Activated CD4-positive, alpha-beta T cell treated with anti-CD3 and anti-CD28 coated beads for 4 hours (primary cell): ENCODE measurements at regions not wholly inside any gene's neighbourhood (a gene's known extent, or its start where the extent isn't known, plus 50 kb on each side); places are given as distances from the start of the nearest gene placed in this dataset.
"Not testable (repeated sequence)": the region's sequence is repeated elsewhere in the genome, so short reads cannot be mapped to it uniquely, and the experiment has no call there.

Experiments used
- DNase-seq, 2 donors: peaks; one replicate each; pipeline ENCODE4 v3.0.0-alpha.2; 2020

DNA sequence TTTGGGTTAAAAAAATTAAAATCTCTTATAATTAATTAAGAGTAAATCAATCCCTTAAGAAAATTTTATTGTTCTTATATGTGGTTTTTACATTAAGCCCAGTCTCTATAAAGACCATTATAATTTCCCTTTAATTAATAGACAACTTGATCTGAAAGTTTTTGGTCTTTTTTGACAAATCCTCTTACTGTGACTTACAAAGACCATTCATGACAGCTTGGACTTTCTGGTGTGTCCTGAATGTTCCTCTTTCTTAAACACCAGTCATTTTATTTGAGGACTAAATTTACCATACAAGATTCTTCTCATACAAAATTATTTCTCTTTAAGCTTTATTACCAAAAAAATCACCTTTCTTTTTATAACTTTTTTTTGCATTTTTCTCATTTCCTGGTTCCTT is 368.3 kb downstream of the ADGRD1 start:
- no peak for DNase-seq

DNA sequence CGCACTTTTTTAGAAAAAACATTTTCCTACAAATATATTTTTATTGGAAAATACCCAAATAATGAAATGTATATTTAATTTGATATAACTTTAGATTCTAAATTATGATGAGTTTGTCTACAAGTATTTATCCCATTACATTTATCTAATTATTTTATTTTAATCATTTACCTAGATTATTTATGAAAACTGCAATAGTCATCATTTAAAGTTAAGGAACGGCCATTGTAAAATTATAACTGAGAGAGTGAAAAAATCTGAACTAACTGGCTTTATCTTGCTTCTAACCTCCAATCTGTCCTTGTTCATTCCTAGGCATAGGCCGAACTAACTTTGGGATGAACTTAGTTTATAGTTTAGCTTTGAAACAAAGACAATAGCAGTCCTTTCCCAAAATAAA is 368.8 kb downstream of the ADGRD1 start:
- not testable (repeated sequence) for DNase-seq

DNA sequence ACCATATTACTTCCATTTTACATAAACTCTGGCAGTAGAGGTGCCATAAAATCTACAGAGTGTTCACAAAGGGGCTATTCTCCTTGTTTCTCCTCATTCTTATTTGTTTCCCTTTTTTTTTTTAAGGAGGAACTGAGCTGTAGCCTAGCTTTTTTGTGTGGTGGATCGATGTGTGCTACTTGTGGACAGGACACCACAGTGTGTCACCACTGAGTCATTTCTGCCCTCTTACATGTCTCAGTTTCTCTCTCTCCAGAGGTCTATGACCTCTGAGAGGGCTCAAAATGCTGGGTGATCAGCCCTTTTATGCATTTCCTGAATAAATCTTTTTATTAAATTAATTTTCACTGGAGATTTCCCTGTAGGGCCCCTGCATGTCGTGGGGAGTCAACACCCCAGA is 370.2 kb downstream of the ADGRD1 start:
- DNase-seq = no peak

DNA sequence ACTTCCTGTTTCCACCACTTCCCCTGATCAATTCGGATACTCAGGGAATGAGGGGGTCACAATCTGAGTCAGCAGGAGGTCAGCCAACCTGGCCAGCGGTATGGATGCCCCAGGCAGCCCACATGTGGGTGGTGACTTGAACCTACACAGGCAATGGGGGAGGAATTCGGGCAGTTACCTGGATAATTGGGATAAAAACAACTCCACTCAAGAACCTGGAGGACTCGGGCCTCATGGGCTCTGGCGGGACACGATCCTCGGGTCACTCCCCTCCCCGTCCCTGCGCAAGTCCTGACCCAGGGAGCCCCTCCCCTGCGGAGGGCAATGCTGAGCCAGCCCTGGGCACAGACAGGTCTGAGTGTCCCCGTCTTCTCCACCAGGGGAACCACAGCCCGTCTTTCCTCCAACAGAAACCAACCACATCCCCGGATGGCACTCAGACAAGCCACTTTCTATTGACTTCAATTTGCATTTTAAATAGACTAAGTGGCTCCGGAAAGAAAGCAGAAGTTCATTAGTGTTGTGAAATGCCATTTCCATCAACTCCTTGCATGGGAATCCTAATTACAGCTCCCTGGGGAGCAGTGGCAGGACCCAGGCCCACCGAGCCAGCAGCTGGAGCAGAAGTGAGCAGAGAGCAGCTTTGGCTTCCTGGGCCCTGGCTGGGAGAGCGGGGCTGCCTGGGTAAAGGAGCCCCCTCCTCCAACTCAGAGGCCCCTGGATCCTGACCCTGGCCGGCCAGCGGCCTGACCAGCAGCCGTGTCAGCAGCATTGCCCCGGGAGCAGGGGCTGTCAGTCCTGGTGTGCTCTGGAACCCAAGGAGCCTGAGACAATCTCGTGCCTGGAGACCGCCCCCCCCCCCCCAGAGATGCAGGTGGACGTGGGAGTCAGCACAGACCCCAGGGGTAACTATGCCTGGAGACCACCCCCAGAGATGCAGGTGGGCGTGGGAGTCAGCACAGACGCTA is 374.1 kb downstream of the ADGRD1 start:
- no peak for DNase-seq

DNA sequence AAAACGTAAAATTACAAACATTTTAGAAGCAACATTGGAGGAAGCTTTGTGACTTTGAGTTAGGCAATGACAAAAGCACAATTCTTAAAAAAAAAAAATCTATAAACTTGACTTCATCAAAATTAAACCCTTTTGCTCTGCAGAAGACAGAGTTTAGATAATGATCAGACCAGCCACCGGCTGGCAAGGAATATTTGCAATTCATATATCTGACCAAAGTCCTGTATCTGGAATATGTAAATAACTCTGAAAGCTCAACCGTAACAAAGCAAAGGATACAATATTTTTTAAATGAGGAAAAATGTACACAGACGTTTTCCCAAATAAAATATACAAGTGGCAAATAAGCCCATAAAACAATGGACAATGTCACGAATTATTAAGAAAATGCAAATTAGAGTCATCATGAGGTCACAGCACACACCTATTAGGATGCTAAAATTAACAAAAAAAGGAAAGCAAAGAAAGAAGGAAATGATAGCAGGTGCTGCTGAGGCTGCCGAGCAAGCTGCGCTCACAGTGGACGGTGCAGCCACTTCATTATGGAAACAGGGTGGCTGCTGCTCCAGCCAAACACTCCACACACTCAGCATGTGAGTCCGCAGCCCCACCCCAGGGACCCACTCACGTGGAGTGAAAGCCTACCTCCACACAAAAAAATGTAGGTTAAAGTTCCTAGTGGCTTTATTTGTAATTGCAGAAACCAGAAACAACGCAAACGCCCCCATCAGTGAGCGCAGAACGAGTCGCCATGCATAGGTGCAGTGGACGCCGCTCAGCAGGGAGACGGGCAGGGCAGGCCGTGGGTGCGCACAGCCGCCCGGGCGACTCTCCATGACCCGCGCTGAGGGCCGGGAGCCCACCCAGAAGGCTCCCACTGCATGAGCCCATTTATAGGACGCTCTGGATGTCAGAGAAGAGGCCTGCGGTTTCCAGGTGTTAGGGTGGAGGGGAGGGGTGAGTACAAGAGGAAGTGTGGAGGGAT is 375.4 kb downstream of the ADGRD1 start:
- not testable (repeated sequence) for DNase-seq

DNA sequence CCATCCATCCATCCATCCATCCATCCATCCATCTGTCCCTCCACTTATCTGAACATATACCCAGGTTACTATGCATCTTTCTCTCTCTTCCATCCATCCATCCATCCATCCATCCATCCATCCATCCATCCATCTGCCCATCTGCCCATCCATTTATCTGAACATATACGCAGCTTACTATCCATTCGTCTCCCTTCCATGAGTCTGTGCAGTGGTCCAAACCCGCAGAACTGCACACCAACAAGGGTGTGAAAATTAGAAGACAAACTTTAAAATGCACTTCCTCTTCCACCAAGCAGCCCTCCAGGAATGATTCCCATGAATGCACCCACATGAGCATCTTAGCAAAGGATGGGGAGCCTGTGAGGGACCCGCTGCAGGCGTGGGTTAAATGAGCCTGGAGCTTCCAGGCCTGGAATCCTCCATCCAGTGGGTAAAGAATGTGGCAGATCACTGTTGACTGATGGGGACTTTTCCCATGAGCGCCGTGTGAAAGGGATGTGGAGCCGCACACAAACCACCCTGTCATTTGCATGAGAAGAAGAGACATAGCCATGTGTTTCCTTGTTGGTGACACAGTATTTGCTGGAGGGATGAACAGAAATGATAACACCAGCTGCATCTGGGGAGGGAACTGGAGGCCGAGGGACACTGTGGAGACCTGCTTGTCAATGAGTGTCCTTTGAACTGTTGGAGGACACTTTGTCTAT is 376.6 kb downstream of the ADGRD1 start:
- no peak for DNase-seq

DNA sequence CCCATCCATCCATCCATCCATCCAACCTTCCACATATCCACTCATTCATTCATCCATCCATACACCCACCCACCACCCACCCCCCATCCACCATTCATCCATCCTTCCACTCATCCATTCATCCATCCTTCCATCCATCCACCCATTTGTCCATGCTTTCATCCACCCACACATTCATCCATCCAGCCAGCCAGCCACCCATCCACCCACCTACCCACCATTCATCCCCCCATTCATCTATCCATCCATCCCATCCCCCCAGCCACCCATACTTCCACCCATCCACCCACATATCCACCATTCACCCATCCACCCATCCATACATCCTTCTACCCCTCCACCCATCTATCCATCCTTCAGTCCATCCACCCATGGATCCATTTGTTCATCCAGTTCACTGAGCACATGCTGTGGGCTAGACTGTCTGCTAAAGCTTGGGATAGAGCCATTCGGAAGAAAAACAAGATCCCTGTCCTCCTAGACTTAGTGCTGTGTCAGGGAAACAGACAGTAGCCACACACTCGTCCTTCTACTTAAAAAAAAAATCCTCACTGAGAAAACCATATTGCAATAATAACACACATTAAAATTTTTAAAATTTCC is 377.5 kb downstream of the ADGRD1 start:
- DNase-seq = no peak

DNA sequence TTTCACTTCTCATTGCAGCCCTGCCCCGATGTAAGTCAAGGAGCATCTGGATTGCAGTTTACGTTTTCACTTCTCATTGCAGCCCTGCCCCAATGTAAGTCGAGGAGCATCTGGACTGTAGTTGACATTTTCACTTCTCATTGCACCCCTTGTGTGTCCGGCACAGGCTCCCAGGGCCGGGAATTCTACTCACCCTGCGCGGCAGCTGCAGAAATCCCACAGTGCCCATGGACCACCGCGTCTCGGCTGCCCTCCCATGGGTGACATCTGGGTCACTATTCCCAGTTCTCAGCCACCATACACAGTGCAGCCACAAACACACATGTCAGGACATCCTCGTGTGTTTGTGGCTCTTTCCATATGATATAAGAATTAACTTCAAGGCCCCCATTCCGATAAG is 378.5 kb downstream of the ADGRD1 start:
- no peak for DNase-seq

DNA sequence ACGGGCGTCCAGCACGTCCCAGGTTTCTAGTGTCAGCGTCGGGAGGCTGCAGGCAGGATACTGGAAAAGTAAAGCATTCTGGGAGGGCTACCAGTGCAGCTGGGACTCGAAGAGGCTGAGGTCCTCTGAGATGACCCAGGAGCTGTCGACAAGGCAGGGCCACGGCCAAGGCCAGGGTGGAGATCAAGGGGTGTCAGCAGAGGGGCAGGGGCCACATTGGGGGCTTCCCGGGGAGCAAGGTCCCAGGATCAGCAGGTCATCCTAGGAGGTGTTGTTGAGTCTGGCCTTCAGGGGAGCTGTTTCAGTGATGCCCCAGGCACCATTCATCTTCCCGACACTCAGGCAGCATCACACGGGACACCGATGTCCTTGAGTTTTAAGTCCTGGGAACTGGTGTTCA is 377.8 kb upstream of the SFSWAP start:
- no peak for DNase-seq

DNA sequence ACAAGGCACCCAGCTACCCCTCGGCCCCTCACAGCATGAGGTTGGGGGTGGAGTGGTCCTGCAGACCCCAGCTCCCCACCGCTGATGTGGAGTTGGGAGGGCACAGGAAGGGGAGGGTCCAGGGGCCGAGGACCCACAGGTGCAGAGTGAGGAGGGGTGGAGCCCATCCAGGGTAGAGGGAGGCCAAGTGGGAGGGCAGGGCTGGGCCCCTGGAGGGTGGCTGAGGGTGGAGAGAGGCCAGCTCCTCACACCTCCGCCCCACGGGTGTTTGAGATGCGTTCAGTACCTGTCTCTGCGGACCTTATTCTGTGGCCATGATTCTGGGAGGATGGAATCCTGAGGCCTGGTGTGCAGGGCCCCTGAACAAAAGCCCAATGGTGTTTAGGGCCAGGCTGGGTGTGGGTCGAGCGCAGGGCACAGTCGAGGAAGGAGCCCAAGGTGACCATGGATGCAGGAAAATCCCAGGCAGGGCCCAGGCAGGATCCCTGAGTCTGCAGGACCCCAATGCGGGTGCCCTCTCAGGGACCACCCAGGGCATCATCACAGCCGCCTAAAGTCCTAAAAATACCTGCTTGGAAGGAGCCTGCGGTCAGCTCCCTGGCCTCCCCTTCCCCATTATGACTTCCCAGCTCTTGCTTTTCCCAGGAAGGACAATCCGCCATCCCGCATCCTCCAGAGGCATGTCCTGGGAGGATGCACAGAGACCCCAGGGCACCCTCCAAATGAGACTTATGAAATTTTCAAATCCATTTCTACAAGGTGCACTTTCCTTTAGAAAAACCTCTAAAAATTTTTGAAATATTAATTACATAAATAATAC is 377.1 kb upstream of the SFSWAP start:
- DNase-seq = no peak

DNA sequence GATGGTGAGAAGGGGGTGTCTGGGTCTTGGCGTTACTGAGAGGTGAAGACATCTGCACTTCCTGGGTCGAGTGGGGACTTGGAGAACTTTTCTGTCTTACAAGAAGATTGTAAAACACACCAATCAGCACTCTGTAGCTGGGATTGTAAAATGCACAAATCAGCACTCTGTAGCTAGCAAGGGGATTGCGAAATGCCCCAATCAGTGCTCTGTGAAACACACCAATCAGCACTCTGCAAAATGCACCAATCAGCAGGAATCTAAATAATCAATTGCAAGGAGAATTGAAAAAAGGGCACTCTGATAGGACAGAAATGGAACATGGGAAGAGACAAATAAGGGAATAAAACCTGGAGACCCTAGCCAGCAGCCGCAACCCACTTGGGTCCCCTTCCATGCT is 376.1 kb upstream of the SFSWAP start:
- no peak for DNase-seq

DNA sequence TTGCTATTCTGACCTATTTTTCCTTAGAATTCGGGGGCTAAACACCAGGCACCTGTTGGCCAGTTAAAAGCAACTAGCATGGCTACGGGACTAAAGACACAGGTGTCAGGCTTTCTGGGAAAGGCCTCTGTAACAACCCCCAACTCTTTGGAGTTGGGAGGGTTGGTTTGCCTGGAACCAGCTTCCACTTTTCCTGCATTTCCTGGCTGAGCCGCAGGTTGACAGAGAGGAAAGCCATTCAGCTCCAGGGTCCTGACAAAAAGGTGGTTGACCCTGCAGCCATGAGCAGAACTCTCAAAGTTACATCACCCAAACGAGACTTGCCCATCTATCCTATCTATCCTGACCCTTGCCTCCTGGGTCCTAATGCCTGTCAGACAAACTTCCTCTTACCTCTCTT is 375.4 kb upstream of the SFSWAP start:
- no peak for DNase-seq

DNA sequence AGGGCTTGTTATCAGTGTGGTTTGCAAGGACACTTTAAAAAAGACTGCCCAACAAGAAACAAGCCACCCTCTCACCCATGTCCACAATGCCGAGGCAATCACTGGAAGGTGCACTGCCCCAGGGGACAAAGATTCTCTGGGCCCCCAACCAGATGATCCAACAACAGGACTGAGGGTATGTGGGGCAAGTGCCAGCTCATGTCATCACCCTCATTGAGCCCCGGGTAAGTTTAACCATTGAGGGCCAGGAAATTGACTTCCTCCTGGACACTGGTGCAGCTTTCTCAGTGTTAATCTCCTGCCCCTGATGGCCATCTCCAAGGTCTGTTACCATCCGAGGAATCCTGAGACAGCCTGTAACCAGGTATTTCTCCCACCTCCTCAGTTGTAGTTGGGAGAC is 373.0 kb upstream of the SFSWAP start:
- not testable (repeated sequence) for DNase-seq

DNA sequence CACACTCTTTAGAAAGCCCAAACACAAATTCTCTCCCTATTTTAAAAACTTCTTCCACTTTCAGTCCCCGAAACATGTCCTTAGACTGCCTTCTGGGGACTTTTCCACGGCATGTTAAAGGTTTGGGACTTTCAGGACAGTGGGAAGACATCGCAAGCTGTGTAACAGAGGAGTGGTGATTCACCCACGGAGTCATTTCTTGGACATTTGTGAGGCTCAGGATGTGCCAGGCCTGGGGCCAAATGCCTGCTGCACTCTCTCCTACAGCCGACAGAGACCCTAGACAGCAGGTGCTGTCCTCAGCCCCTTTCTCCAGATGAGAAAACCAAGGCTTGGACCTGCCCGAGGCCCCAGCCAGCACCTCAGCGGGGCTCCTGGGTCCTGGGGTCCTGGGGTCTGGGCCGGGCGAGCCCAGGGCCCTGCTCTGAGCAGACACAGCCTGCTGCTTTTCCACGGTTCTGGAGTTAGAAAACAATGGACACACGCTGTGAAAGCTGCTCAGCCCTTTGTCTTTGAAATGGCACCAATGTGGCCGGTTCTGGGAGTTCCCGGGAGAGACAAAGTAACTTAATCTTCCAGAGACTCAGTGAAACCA is 370.2 kb upstream of the SFSWAP start:
- DNase-seq = no peak

DNA sequence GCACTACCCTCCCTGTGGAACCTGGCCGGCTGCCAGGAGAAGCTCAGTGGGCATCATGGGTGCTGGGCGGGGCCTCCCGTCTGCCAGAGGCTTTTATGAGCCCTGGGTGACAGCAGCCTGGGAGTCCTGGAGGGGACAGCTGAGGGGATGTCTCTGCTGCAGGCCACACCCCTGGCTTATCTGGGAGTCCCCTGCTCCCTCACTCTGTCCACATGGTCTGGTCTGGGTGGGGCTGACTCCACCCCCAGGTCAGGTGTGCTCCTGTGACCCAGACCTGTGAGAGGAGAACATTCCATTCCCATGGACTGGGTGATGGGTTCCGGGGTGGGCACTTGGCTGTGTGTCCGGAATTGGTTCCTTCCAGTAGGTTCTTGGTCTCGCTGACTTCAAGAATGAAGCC is 369.3 kb upstream of the SFSWAP start:
- not testable (repeated sequence) for DNase-seq

DNA sequence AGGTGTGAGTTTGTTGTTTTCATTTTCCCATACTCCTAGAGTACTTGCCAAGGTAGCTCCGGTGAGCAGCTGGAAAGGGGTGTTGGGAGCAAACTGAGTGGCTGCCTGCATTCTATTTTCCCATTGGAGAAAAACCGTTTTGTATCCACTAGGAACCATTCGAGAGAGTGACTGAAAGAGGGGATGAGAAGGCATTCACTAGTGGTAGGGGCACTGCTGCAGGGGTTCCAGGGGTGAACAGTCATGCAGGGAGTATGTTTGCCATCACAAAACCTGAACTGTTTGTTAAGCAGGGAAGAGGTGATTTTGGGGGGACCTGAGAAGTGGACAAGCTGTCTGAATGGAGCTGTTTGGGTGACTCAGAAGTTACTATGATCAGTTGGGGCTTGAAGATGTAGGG is 367.5 kb upstream of the SFSWAP start:
- DNase-seq = not testable (repeated sequence)

DNA sequence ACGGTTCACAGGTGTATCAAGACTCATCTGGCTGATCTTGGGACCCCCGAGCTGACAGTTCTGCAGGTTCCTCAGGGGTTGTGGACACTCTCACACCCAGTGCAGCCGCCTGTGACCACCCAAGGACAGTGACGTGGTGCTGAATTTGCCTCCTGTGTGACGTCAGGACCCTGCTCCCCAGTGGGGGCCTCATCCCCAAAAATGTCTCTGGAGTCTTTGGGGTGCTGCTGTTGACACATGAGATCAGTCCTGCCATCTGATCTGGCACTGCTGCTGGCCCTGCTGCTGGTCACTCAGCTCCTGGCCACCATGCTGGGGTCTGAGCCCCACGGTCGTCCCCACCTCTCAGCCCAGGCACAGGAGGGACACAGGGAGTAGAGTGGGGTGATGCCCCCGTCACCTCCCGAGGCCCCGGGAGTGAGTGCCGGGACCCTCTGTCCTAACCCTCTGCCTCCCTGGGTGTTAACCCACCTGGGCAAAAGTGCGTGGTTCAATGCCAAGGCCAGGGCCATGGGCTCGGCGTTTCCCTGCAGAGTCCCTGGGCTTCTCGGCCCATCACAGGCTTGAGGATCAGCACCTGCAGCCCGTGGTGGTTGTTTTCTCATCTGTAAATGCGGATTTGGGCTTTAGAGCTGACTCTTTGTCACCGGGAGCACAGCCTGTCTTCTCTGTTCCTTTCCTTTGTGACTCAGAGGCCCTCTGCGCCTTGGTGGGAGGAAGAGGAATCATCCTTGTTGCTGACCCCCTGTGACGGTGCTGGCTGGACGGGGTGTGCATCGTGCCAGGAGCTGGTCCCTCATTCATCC is 366.0 kb upstream of the SFSWAP start:
- DNase-seq = not testable (repeated sequence)

DNA sequence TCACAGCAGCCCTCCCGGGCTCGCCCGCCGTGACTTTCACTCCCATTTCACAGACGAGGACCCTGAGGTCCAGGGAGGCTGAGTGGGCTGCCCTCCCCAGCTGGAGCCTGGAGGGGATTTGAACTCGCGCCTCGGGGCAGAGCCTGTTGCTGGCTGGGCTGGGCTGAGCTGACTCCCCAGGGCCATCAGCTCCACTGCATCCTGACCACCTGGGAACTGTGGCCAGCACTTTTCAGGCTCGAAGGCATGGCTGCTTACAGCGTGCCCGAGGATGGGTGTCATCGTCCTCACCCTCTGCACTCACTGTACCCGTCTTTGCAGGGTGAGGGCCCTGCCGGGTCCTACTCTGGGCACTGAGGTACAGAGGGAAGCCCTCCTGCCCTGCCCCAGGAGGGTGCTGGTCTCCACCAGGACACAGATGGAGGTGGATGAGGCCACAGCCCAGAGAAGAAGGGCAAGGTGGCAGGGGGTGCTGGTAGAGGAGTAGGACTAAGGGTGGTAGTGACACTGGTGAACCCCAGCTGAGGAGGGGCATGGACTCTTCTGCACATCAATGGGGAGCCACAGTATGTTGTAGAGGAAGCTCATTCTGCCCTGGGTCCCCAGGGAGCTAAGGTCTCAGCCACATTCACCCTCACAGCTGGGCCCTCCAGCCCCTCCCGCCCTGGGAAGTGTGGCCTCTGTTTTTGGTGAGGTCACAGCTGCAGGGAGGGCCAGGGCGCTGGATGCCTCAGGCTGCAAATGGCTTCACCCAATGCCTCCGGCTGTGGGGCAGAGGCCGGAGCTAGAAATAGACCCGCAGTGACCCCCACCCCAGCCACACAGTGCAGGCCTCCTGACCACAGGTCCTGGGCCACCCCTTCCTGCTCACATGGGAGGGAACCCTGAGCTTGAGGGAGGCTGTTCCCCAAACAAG is 365.1 kb upstream of the SFSWAP start:
- DNase-seq = no peak
